Ovary (tissue), 3 donors: ENCODE measurements at regions not wholly inside any gene's neighbourhood (a gene's known extent, or its start where the extent isn't known, plus 50 kb on each side); places are given as distances from the start of the nearest gene placed in this dataset.

Experiments
- CTCF ChIP-seq, 3 donors: fragments of 450-650 bp in 2 of 3; fragments of 200-600 bp in 1 of 3; IDR thresholded peaks; one replicate each; pipeline versions ENCODE4 v1.5.1 to v1.8.0; 2016 to 2022; ENCODE audit warnings: antibody characterized with exemption in 3 of 3, mild to moderate bottlenecking in 1 of 3
- POLR2A ChIP-seq: fragments of 450-650 bp; IDR thresholded peaks from one replicate; pipeline ENCODE4 v1.6.1; 2017; ENCODE audit warnings: antibody characterized with exemption, mild to moderate bottlenecking, moderate library complexity
- donor health status: DM: no; HTN: no; CAD: no.

DNA sequence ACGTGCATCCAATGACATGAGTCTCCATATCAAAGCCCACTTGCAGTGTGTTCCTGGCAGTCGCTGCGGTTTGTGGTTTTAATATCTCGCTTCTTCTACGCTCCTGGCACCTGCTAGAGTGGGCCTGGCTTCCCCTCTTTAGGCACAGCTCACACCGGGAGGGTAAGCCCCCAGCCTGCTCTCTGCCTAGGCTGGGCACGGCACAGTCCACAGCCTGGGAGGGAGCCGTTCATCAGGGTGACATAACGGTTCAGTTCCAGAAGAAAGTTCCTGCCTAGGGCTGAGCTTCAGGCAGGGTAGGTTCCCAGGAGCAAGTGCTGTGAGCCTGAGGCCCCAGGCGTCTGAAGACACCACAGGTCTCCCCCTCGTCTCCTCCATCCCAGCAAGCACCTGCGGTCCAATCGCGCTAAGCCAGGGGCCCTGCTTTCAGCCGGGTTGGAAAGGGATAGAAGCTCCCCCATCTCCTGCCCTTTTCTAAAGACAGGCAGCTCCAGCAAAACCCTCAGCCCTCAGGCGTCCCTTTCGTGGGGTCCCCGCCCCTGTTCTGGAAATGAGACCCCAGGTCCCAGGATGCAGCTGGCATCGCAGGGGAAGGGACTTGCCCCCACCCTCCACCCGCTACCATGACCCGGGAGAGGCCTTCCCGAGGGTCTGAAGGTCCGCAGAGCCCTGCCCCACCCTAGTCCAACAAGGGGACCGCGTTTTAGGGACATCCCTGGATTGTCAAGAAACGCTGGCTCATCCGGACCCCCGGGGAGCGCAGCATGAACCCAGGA, 121.6 kb upstream of the ZNF507 start:
- TF ChIP-seq CTCF (IDR thresholded peaks at IDR 0.05), result no peak
- no peak for TF ChIP-seq POLR2A
